ENCODE measurements at regions not wholly inside any gene's neighbourhood (a gene's known extent, or its start where the extent isn't known, plus 50 kb on each side); places are given as distances from the start of the nearest gene placed in this dataset.

DNA sequence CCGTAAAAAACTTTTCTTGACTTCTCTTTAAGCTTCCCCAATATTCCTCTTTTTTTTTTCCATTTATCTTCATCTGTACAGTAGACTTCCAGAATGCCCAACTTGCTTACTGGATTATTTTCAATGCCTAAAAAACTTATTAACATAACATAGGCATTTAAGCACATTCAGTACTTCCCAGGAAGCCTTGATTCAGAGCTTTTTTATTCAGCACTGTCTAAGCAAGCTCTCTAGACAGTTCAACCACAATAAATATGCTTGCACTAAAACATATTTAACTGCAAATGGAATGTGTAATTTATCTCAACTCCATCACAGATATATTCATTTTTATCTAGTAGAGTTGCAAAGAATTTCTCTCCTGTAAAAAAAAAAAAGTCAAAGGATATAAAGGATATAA lies 997.8 kb downstream of the ARAP2 start:
- TF ChIP-seq POLR2A (IDR thresholded peaks at IDR 0.05; ENCODE audit: low read length), result no peak
- TF ChIP-seq GATA1 (IDR thresholded peaks at IDR 0.05; ENCODE audit: low read depth, low read length), result no peak
